NT2/D1 (cell line): ENCODE measurements at regions not wholly inside any gene's neighbourhood (a gene's known extent, or its start where the extent isn't known, plus 50 kb on each side); places are given as distances from the start of the nearest gene placed in this dataset.

Experiments used
- SUZ12 ChIP-seq: IDR thresholded peaks from 2 replicates; pipeline ENCODE4 v1.6.1; 2011; ENCODE audit not compliant: insufficient read length, insufficient read depth; ENCODE audit errors: extremely low read depth
- YY1 ChIP-seq: IDR thresholded peaks from 2 replicates; pipeline ENCODE4 v1.6.1; 2011; ENCODE audit not compliant: insufficient read length, insufficient read depth
- ZNF274 ChIP-seq: IDR thresholded peaks from 2 replicates; pipeline ENCODE4 v1.6.1; 2011; ENCODE audit warnings: mild to moderate bottlenecking, low read depth, low read length

- TF ChIP-seq SUZ12 (no peak), YY1 (no peak), ZNF274 (no peak)
Measured at GRCh38 chr3:22318325-22318724, 567.3 kb upstream of the ZNF385D start.
